Astrocyte (in vitro differentiated cells and primary cell): ENCODE measurements at regions not wholly inside any gene's neighbourhood (a gene's known extent, or its start where the extent isn't known, plus 50 kb on each side); places are given as distances from the start of the nearest gene placed in this dataset.

Experiments used
- DNase-seq: peaks from one replicate; pipeline ENCODE4 v3.0.0-alpha.2; 2010; ENCODE audit warnings: low read depth
- FAIRE-seq: peaks from 2 replicates; lab custom pipeline; 2011; peaks lifted over from hg19 to GRCh38; lab: Jason Lieb, UNC
- H2AFZ ChIP-seq: 2 replicates; pipeline ENCODE4 v1.6.0; 2012; ENCODE audit warnings: low read depth, low read length, inconsistent platforms
- H3K27ac ChIP-seq: 2 replicates; pipeline ENCODE4 v1.5.1; 2011; ENCODE audit warnings: low read depth, low read length, inconsistent platforms
- H3K27me3 ChIP-seq: 2 replicates; pipeline ENCODE4 v1.6.0; 2011; ENCODE audit warnings: low read length, inconsistent platforms; ENCODE audit not compliant: insufficient read depth
- H3K36me3 ChIP-seq: 2 replicates; pipeline ENCODE4 v1.5.1; 2011; ENCODE audit warnings: low read length, inconsistent platforms; ENCODE audit not compliant: insufficient read depth
- H3K4me1 ChIP-seq: 2 replicates; pipeline ENCODE4 v1.5.1; 2011; ENCODE audit warnings: low read length, inconsistent platforms; ENCODE audit not compliant: insufficient read depth
- H3K4me2 ChIP-seq: 2 replicates; pipeline ENCODE4 v1.6.0; 2012; ENCODE audit warnings: low read length, inconsistent platforms
- H3K4me3 ChIP-seq: 2 replicates; pipeline ENCODE4 v1.5.1; 2011; ENCODE audit warnings: low read depth, mild to moderate bottlenecking, low read length, inconsistent platforms; ENCODE audit not compliant: insufficient read depth
- H3K79me2 ChIP-seq: 2 replicates; pipeline ENCODE4 v1.6.0; 2012; ENCODE audit warnings: mild to moderate bottlenecking, low read length, inconsistent platforms; ENCODE audit not compliant: insufficient read depth
- H3K9ac ChIP-seq: 2 replicates; pipeline ENCODE4 v1.6.0; 2012; ENCODE audit warnings: mild to moderate bottlenecking, low read length, inconsistent platforms
- H3K9me3 ChIP-seq: 2 replicates; pipeline ENCODE4 v1.5.1; 2012; ENCODE audit warnings: low read depth, mild to moderate bottlenecking, low read length, inconsistent platforms; ENCODE audit not compliant: insufficient read depth
- H4K20me1 ChIP-seq: 2 replicates; pipeline ENCODE4 v1.6.0; 2012; ENCODE audit warnings: low read length, inconsistent platforms; ENCODE audit not compliant: insufficient read depth
- H3K27ac Mint-ChIP-seq: one replicate; pipeline ENCODE4 v1.8.0; 2021; ENCODE audit warnings: mild to moderate bottlenecking, mixed read lengths; ENCODE audit not compliant: unreplicated experiment
- H3K27me3 Mint-ChIP-seq: one replicate; pipeline ENCODE4 v1.8.0; 2021; ENCODE audit warnings: low read depth, mixed read lengths; ENCODE audit not compliant: unreplicated experiment
- H3K36me3 Mint-ChIP-seq: one replicate; pipeline ENCODE4 v1.8.0; 2021; ENCODE audit warnings: low read depth, mixed read lengths; ENCODE audit not compliant: unreplicated experiment
- H3K4me1 Mint-ChIP-seq: one replicate; pipeline ENCODE4 v1.8.0; 2021; ENCODE audit warnings: low read depth, mixed read lengths; ENCODE audit not compliant: unreplicated experiment
- H3K4me3 Mint-ChIP-seq: one replicate; pipeline ENCODE4 v1.8.0; 2021; ENCODE audit warnings: mild to moderate bottlenecking, moderate library complexity, mixed read lengths; ENCODE audit not compliant: unreplicated experiment
- H3K9me3 Mint-ChIP-seq: one replicate; pipeline ENCODE4 v1.8.0; 2021; ENCODE audit warnings: mild to moderate bottlenecking, mixed read lengths; ENCODE audit not compliant: unreplicated experiment
- EZH2 ChIP-seq: IDR thresholded peaks from 2 replicates; pipeline ENCODE4 v1.6.1; 2012; ENCODE audit warnings: mild to moderate bottlenecking, low read length, inconsistent platforms; ENCODE audit not compliant: insufficient read depth
- TF ChIP-seq, protein P1 (sequence below): IDR thresholded peaks from 2 replicates; pipeline ENCODE4 v1.5.1; 2011; ENCODE audit warnings: low read depth, mild to moderate bottlenecking, inconsistent platforms, low read length, moderate library complexity; ENCODE audit not compliant: insufficient read depth

DNA sequence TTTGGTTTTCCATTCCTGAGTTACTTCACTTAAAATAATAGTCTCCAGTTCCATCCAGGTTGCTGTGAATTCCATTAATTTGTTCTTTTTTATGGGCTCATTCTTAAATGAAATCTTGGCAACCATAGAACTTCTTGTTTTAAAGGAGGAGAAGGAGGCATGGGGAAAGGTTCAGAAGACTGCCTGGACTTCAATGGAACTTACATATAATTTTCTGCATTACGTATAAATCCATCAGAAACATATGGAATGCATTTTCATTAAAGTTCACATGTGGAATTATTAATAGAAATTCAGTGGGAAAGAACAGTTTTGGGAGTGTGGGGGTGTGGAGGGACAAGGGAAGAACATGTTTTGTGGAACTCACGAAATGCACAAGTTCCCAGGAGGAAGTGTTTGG lies 176.6 kb upstream of the PRKCQ start:
- no peak for TF ChIP-seq EZH2
- TF ChIP-seq, protein P1, sequence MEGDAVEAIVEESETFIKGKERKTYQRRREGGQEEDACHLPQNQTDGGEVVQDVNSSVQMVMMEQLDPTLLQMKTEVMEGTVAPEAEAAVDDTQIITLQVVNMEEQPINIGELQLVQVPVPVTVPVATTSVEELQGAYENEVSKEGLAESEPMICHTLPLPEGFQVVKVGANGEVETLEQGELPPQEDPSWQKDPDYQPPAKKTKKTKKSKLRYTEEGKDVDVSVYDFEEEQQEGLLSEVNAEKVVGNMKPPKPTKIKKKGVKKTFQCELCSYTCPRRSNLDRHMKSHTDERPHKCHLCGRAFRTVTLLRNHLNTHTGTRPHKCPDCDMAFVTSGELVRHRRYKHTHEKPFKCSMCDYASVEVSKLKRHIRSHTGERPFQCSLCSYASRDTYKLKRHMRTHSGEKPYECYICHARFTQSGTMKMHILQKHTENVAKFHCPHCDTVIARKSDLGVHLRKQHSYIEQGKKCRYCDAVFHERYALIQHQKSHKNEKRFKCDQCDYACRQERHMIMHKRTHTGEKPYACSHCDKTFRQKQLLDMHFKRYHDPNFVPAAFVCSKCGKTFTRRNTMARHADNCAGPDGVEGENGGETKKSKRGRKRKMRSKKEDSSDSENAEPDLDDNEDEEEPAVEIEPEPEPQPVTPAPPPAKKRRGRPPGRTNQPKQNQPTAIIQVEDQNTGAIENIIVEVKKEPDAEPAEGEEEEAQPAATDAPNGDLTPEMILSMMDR: no peak
- Histone ChIP-seq H3K4me1 (peaks cover 3% of the 10 kb centered on the region), H4K20me1 (no peaks in the 10 kb centered on the region), H3K4me3 (no peak overlapping the region), H3K27ac (no peak overlapping the region), H3K27me3 (peaks cover 8% of the 10 kb centered on the region), H3K9me3 (no peaks in the 10 kb centered on the region), H3K4me2 (peak overlapping the region; percentile 48), H2AFZ (no peak overlapping the region), H3K79me2 (no peaks in the 10 kb centered on the region), H3K9ac (no peak overlapping the region), H3K36me3 (no peaks in the 10 kb centered on the region)
- DNase-seq: no peak
- no peaks in the 10 kb centered on the region for H3K4me1 Mint-ChIP-seq
- H3K27ac Mint-ChIP-seq: no peak overlapping the region
- FAIRE-seq: no peak
- peaks cover 3% of the 10 kb centered on the region for H3K9me3 Mint-ChIP-seq
- peaks cover 9% of the 10 kb centered on the region for H3K27me3 Mint-ChIP-seq
- H3K36me3 Mint-ChIP-seq: no peaks in the 10 kb centered on the region
- no peak overlapping the region for H3K4me3 Mint-ChIP-seq

DNA sequence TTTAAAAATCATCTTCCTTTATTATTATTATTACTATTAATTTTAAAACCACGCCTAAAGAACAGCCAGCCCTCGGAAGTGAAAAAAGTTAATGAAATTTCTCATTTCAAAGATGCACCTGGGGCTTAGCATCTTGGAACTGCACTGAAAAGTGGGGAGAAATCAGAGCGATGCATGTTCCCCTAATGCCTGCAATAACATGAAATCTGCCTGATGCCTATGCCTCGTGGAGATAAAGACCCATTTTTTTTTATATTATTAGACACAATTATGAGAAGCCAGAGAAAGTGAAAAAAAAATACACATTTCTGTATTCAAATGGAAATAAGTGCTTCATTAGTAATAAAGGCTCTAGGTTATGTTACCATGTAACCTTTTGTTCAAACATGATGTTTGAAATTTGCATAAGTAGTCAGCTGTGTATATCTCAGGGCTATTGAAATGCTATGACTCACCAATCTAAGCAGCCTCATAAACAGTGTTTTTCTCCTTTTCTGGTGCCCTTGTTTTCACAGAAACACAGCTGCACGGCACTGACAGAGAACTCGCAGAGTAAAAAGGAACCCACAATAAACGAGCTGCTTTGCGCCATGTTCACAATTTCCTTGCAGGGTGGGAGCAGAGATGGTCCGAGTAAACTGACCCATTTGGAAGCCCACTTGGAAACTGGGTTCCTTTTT lies 175.8 kb upstream of the PRKCQ start:
- DNase-seq: peak; percentile 56
- peaks cover 7% of the 10 kb centered on the region for H3K27me3 Mint-ChIP-seq

DNA sequence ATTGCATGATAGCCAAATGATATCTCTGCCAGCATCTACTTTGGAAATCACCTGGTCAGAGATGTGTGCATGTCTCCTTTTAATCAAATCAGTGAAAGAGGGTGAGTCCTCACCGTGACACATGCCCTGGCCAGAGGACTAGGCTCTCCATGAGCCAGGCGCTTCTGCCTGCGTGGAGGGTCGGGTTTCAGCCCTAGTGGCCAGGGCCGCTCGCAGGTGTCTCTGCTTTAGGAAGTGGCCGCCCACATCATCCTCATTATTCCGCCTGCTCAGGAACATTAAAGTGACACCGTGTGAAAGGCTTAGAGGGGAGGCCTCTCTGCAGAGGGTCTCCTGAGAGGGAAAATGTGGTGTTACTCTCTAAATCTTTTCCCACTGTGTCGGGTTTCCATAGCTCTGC lies 173.6 kb upstream of the PRKCQ start:
- Mint-ChIP-seq H3K27me3 (peaks cover 7% of the 10 kb centered on the region), H3K27ac (no peak overlapping the region)

More for the DNA sequence above, 175.8 kb upstream of the PRKCQ start:
- Mint-ChIP-seq H3K36me3 (no peaks in the 10 kb centered on the region), H3K9me3 (peaks cover 3% of the 10 kb centered on the region), H3K27ac (no peak overlapping the region), H3K4me1 (no peaks in the 10 kb centered on the region), H3K4me3 (no peak overlapping the region)
- H3K36me3 ChIP-seq: no peaks in the 10 kb centered on the region
- no peak overlapping the region for H3K9ac ChIP-seq
- peak; percentile 70 for FAIRE-seq
- no peaks in the 10 kb centered on the region for H4K20me1 ChIP-seq
- no peak overlapping the region for H3K27ac ChIP-seq
- peaks cover 5% of the 10 kb centered on the region for H3K27me3 ChIP-seq
- no peaks in the 10 kb centered on the region for H3K79me2 ChIP-seq
- H2AFZ ChIP-seq: no peak overlapping the region
- no peaks in the 10 kb centered on the region for H3K9me3 ChIP-seq
- peaks cover 3% of the 10 kb centered on the region for H3K4me1 ChIP-seq
- peak overlapping the region; percentile 48 for H3K4me2 ChIP-seq
- no peak overlapping the region for H3K4me3 ChIP-seq
- no peak for TF ChIP-seq EZH2
- TF ChIP-seq, protein P1: no peak

More for the DNA sequence above, 173.6 kb upstream of the PRKCQ start:
- H3K4me1 ChIP-seq: peaks cover 10% of the 10 kb centered on the region
- no peaks in the 10 kb centered on the region for H3K36me3 Mint-ChIP-seq
- no peak overlapping the region for H2AFZ ChIP-seq
- H3K9me3 Mint-ChIP-seq: no peaks in the 10 kb centered on the region
- no peak overlapping the region for H3K9ac ChIP-seq
- TF ChIP-seq EZH2: no peak
- TF ChIP-seq, protein P1: no peak
- no peaks in the 10 kb centered on the region for H4K20me1 ChIP-seq
- H3K4me2 ChIP-seq: no peak overlapping the region
- no peaks in the 10 kb centered on the region for H3K36me3 ChIP-seq
- no peak for DNase-seq
- H3K4me3 Mint-ChIP-seq: no peak overlapping the region
- H3K79me2 ChIP-seq: no peaks in the 10 kb centered on the region
- no peaks in the 10 kb centered on the region for H3K9me3 ChIP-seq
- no peak for FAIRE-seq
- H3K27ac ChIP-seq: no peak overlapping the region
- H3K27me3 ChIP-seq: peaks cover 5% of the 10 kb centered on the region
- no peaks in the 10 kb centered on the region for H3K4me1 Mint-ChIP-seq
- no peak overlapping the region for H3K4me3 ChIP-seq
